ENCODE measurements at regions not wholly inside any gene's neighbourhood (a gene's known extent, or its start where the extent isn't known, plus 50 kb on each side); places are given as distances from the start of the nearest gene placed in this dataset.

DNA sequence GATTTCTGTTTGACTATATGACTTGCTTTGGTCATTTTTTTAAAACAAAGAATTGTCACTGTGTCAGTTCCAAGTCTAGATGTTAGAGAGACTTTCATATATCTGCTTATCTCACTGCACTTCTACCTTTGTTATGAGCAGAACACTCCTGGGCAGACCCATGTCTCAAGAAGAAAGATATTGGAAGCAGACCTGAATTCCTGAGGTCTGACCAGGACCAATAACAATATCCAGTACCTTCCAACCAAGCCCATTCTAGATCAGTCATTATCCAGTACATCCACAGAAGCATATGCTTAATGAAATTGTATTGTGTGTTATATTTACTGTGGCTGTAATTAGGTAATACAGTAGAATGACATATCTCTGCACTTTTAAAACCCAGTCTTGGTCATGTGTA is 811.3 kb upstream of the GBE1 start:
- Histone ChIP-seq H3K4me1 (ENCODE audit: control insufficient read depth, extremely low read depth, insufficient read depth, low read length) (no peaks in the 10 kb centered on the region), H3K4me3 (ENCODE audit: control insufficient read depth in 2 of 3, extremely low read depth in 1 of 3, insufficient read depth in 2 of 3, low read depth in 1 of 3, low read length in 3 of 3) (no peak overlapping the region), H3K36me3 (ENCODE audit: control insufficient read depth in 2 of 2, extremely low read depth in 1 of 2, insufficient read depth in 2 of 2, low read length in 2 of 2) (no peaks in the 10 kb centered on the region), H3K27ac (ENCODE audit: control insufficient read depth, insufficient read depth, low read length) (no peak overlapping the region), H3K79me2 (ENCODE audit: control insufficient read depth, insufficient read depth, low read length) (no peaks in the 10 kb centered on the region), H2AFZ (ENCODE audit: control insufficient read depth, low read length) (no peak overlapping the region), H3K9me3 (ENCODE audit: control insufficient read depth, low read depth, low read length) (no peaks in the 10 kb centered on the region), H3K9ac (ENCODE audit: control insufficient read depth, extremely low read depth, insufficient read depth, low read length) (no peak overlapping the region), H3K4me2 (ENCODE audit: control insufficient read depth, extremely low read depth, insufficient read depth, low read depth, low read length) (no peak overlapping the region), H4K20me1 (ENCODE audit: control insufficient read depth, extremely low read depth, insufficient read depth, low read length) (no peaks in the 10 kb centered on the region), H3K9me1 (ENCODE audit: control insufficient read depth, extremely low read depth, insufficient read depth, low read length) (no peaks in the 10 kb centered on the region), H3K27me3 (ENCODE audit: control insufficient read depth, extremely low read depth, insufficient read depth, low read length) (no peaks in the 10 kb centered on the region)
- FAIRE-seq (no peak), DNase-seq (ENCODE audit: low read depth, low spot score) (peak; percentile 28)
- dilution Hi-C loops (cut with MboI; ENCODE audit: extremely low pct_ligation_motif_present, low sequenced_read_pairs): no loop called here
- TF ChIP-seq, protein P1, sequence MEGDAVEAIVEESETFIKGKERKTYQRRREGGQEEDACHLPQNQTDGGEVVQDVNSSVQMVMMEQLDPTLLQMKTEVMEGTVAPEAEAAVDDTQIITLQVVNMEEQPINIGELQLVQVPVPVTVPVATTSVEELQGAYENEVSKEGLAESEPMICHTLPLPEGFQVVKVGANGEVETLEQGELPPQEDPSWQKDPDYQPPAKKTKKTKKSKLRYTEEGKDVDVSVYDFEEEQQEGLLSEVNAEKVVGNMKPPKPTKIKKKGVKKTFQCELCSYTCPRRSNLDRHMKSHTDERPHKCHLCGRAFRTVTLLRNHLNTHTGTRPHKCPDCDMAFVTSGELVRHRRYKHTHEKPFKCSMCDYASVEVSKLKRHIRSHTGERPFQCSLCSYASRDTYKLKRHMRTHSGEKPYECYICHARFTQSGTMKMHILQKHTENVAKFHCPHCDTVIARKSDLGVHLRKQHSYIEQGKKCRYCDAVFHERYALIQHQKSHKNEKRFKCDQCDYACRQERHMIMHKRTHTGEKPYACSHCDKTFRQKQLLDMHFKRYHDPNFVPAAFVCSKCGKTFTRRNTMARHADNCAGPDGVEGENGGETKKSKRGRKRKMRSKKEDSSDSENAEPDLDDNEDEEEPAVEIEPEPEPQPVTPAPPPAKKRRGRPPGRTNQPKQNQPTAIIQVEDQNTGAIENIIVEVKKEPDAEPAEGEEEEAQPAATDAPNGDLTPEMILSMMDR (optimal IDR thresholded peaks at IDR 0.05 in 1 of 3, IDR thresholded peaks at IDR 0.05 in 1 of 3, conservative IDR thresholded peaks at IDR 0.05 in 1 of 3; ENCODE audit: extremely low read depth in 1 of 3, insufficient read depth in 2 of 3, low read length in 3 of 3): no peak
- TF ChIP-seq EZH2 (IDR thresholded peaks at IDR 0.05; ENCODE audit: low read length): no peak

DNA sequence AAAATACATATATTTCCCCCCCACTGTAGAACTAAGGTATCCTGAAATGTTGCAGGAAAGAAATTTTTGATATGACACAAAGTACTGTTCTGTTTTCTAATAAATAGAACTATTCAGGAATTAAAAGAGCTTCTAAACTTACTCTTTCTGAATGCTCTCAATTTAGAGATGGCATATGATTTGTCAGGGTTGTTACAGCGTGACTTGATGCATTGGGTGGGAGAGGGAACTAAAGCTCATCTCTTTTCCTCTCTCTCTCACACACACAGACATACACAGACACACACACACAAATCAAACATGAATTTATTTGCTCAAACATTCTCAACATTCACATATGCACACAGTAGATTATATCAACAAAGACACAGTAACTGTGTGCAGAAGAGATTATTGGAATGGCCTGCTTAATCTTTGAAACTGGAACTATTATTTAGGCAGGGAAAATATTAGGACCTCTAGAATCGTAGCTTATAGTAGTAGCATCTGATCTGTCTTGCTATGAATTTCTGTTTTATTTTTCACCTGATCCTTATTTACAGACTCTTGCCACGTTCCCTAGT is 807.4 kb upstream of the GBE1 start:
- Histone ChIP-seq H3K9me3 (ENCODE audit: control insufficient read depth, low read depth, low read length) (peaks cover 2% of the 10 kb centered on the region), H3K4me1 (ENCODE audit: control insufficient read depth, extremely low read depth, insufficient read depth, low read length) (no peaks in the 10 kb centered on the region), H3K27me3 (ENCODE audit: control insufficient read depth, extremely low read depth, insufficient read depth, low read length) (no peaks in the 10 kb centered on the region), H4K20me1 (ENCODE audit: control insufficient read depth, extremely low read depth, insufficient read depth, low read length) (no peaks in the 10 kb centered on the region), H3K9me1 (ENCODE audit: control insufficient read depth, extremely low read depth, insufficient read depth, low read length) (no peaks in the 10 kb centered on the region), H3K9ac (ENCODE audit: control insufficient read depth, extremely low read depth, insufficient read depth, low read length) (no peak overlapping the region), H3K36me3 (ENCODE audit: control insufficient read depth in 2 of 2, extremely low read depth in 1 of 2, insufficient read depth in 2 of 2, low read length in 2 of 2) (no peaks in the 10 kb centered on the region), H2AFZ (ENCODE audit: control insufficient read depth, low read length) (no peak overlapping the region), H3K4me2 (ENCODE audit: control insufficient read depth, extremely low read depth, insufficient read depth, low read depth, low read length) (no peak overlapping the region), H3K79me2 (ENCODE audit: control insufficient read depth, insufficient read depth, low read length) (no peaks in the 10 kb centered on the region), H3K4me3 (ENCODE audit: control insufficient read depth in 2 of 3, extremely low read depth in 1 of 3, insufficient read depth in 2 of 3, low read depth in 1 of 3, low read length in 3 of 3) (no peak overlapping the region), H3K27ac (ENCODE audit: control insufficient read depth, insufficient read depth, low read length) (no peak overlapping the region)
- no peak for DNase-seq (ENCODE audit: low read depth, low spot score)
- FAIRE-seq: no peak
- TF ChIP-seq, protein P1 (optimal IDR thresholded peaks at IDR 0.05 in 1 of 3, IDR thresholded peaks at IDR 0.05 in 1 of 3, conservative IDR thresholded peaks at IDR 0.05 in 1 of 3; ENCODE audit: extremely low read depth in 1 of 3, insufficient read depth in 2 of 3, low read length in 3 of 3): no peak
- no peak for TF ChIP-seq EZH2 (IDR thresholded peaks at IDR 0.05; ENCODE audit: low read length)
- dilution Hi-C loops (cut with MboI; ENCODE audit: extremely low pct_ligation_motif_present, low sequenced_read_pairs): no loop called here

Measured in keratinocyte (primary cell).